Sigmoid colon (tissue), 3 donors: ENCODE measurements at regions not wholly inside any gene's neighbourhood (a gene's known extent, or its start where the extent isn't known, plus 50 kb on each side); places are given as distances from the start of the nearest gene placed in this dataset.

Experiments
- CTCF ChIP-seq, 4 experiments: fragments of 450-650 bp in 3 of 4; fragments of 200-600 bp in 1 of 4; IDR thresholded peaks; one replicate each; pipeline ENCODE4 v1.5.1; 2016 to 2019; ENCODE audit warnings: antibody characterized with exemption in 4 of 4, mild to moderate bottlenecking in 3 of 4, moderate library complexity in 2 of 4
- POLR2A ChIP-seq, 2 donors: fragments of 450-650 bp; IDR thresholded peaks; one replicate each; pipeline ENCODE4 v1.6.1; 2016; ENCODE audit warnings: antibody characterized with exemption in 2 of 2, mild to moderate bottlenecking in 2 of 2, moderate library complexity in 2 of 2

- TF ChIP-seq POLR2A (IDR thresholded peaks at IDR 0.05), result no peak
- TF ChIP-seq CTCF (IDR thresholded peaks at IDR 0.05), result no peak
Measured at GRCh38 chr2:14304326-14304725, 328.2 kb upstream of the LRATD1 start.
